Mesendoderm (in vitro differentiated cells): ENCODE measurements at regions not wholly inside any gene's neighbourhood (a gene's known extent, or its start where the extent isn't known, plus 50 kb on each side); places are given as distances from the start of the nearest gene placed in this dataset.
A peak's percentile ranks its signal among the peaks of the same experiment; 100 is the strongest.

Source experiments
- DNase-seq: peaks from one replicate; pipeline ENCODE4 v3.0.0; 2013
- H2AK5ac ChIP-seq: 2 replicates; pipeline ENCODE4 v1.6.1; 2013; ENCODE audit warnings: low read length, inconsistent platforms
- H2BK120ac ChIP-seq: 2 replicates; pipeline ENCODE4 v1.6.1; 2013; ENCODE audit warnings: low read depth, mild to moderate bottlenecking, low read length, moderate library complexity, mixed read lengths
- H2BK15ac ChIP-seq: replicated peaks from 2 replicates; pipeline ENCODE4 v1.6.1; 2013; ENCODE audit warnings: low read depth, mild to moderate bottlenecking, moderate library complexity
- H2BK5ac ChIP-seq: 2 replicates; pipeline ENCODE4 v1.6.1; 2013; ENCODE audit warnings: low read length, inconsistent platforms
- H3K18ac ChIP-seq: 2 replicates; pipeline ENCODE4 v1.6.1; 2013; ENCODE audit warnings: mild to moderate bottlenecking, low read length, mixed read lengths
- H3K23ac ChIP-seq: one replicate; pipeline ENCODE4 v1.6.1; 2013; ENCODE audit warnings: low read length
- H3K27ac ChIP-seq: 2 replicates; pipeline ENCODE4 v1.5.1; 2013; ENCODE audit warnings: low read depth, mild to moderate bottlenecking, inconsistent platforms, low read length, moderate library complexity
- H3K27me3 ChIP-seq: 2 replicates; pipeline ENCODE4 v1.6.1; 2013; ENCODE audit warnings: low read length, control low read depth, mild to moderate bottlenecking, inconsistent platforms; ENCODE audit not compliant: insufficient read depth, poor library complexity
- H3K36me3 ChIP-seq: 2 replicates; pipeline ENCODE4 v1.6.1; 2013; ENCODE audit warnings: low read length, inconsistent platforms; ENCODE audit not compliant: control insufficient read depth, insufficient read depth
- H3K4ac ChIP-seq: one replicate; pipeline ENCODE4 v1.6.1; 2013; ENCODE audit warnings: low read depth, mild to moderate bottlenecking, low read length, moderate library complexity
- H3K4me1 ChIP-seq: 2 replicates; pipeline ENCODE4 v1.6.1; 2013; ENCODE audit warnings: low read depth, low read length, inconsistent platforms; ENCODE audit not compliant: control insufficient read depth
- H3K4me2 ChIP-seq: 2 replicates; pipeline ENCODE4 v1.6.1; 2013; ENCODE audit warnings: low read length
- H3K4me3 ChIP-seq: 2 replicates; pipeline ENCODE4 v1.5.1; 2013; ENCODE audit warnings: mild to moderate bottlenecking, low read length
- H3K56ac ChIP-seq: one replicate; pipeline ENCODE4 v1.6.1; 2013; ENCODE audit warnings: low read length
- H3K79me1 ChIP-seq: 2 replicates; pipeline ENCODE4 v1.6.1; 2013; ENCODE audit warnings: low read length, inconsistent platforms
- H3K79me2 ChIP-seq: 2 replicates; pipeline ENCODE4 v1.6.1; 2013; ENCODE audit warnings: mild to moderate bottlenecking, low read length; ENCODE audit not compliant: control insufficient read depth, insufficient read depth
- H3K9ac ChIP-seq: 2 replicates; pipeline ENCODE4 v1.6.1; 2013; ENCODE audit warnings: low read length, inconsistent platforms
- H4K5ac ChIP-seq: one replicate; pipeline ENCODE4 v1.6.1; 2013; ENCODE audit warnings: low read length
- H4K8ac ChIP-seq: one replicate; pipeline ENCODE4 v1.6.1; 2013; ENCODE audit warnings: low read depth, mild to moderate bottlenecking, control low read depth, low read length, moderate library complexity
- WGBS: extraction: QIAGEN DNeasy Blood & Tissue Kit; methylation state at CpG from one replicate; pipeline ENCODE4 v1.1.7; 2013; ENCODE audit warnings: low lambda C conversion rate, missing lambda C conversion rate; ENCODE audit not compliant: insufficient coverage; ENCODE audit errors: extremely low coverage; 5-methylcytosine and 5-hydroxymethylcytosine counted together

DNA sequence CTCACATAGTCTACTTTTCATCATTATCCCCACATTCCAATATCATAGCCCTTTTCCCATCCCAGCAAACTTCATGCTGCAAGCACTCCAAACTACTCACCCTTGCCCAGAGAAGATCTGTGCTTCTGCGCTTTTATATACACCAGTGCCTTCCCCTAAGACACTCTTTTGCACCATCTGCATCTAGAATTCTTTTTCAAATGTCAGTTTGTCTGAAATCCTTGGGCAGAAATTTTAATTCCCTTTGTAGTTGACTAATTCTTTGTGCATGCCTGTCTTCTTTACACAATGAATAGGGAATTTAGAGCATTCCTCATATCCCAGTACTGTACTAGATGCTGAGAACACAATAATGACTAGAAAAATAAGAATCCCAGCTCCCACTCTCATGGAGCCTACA, 298.9 kb downstream of the KCNN2 start:
- Histone ChIP-seq H3K27me3 (no peaks in the 10 kb centered on the region), H2AK5ac (no peak overlapping the region), H3K18ac (no peak overlapping the region), H2BK15ac (no peak overlapping the region), H4K5ac (no peak overlapping the region), H3K27ac (no peak overlapping the region), H3K23ac (no peak overlapping the region), H3K79me2 (no peaks in the 10 kb centered on the region), H3K4me2 (no peak overlapping the region), H2BK120ac (no peak overlapping the region), H3K4me3 (no peak overlapping the region), H3K9ac (no peak overlapping the region), H3K4me1 (no peaks in the 10 kb centered on the region), H3K36me3 (no peaks in the 10 kb centered on the region), H3K79me1 (no peaks in the 10 kb centered on the region), H3K4ac (no peak overlapping the region), H2BK5ac (no peak overlapping the region), H3K56ac (no peak overlapping the region), H4K8ac (no peak overlapping the region)
- WGBS, result no CpG with 5 or more reads among the region's 1 CpG
- DNase-seq, result no peak

DNA sequence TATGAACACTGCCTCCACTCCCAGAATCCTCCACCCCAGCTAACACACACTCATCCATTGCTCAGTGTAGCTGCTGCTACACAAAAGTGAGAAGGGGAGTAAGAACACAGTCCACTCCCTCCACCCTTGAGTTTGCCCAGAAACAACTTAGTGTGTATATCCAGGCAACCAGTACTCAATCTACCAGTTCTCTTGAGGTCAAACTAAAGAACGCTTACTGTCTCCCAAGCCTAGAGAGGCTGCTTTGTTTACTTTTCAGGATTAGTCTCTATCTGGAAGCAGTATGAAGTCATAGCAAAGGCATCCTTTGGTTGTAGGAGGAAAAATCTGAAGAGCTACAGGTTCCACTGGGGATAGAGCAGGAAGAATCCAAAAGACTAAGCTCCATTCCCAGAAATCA, 296.3 kb downstream of the KCNN2 start:
- Histone ChIP-seq H3K27me3 (no peaks in the 10 kb centered on the region), H3K56ac (no peak overlapping the region), H3K9ac (no peak overlapping the region), H3K4me3 (no peak overlapping the region), H3K79me2 (no peaks in the 10 kb centered on the region), H3K4me1 (no peaks in the 10 kb centered on the region), H4K8ac (no peak overlapping the region), H2AK5ac (no peak overlapping the region), H3K4ac (no peak overlapping the region), H2BK5ac (no peak overlapping the region), H2BK15ac (no peak overlapping the region), H3K36me3 (no peaks in the 10 kb centered on the region), H3K79me1 (no peaks in the 10 kb centered on the region), H2BK120ac (no peak overlapping the region), H3K4me2 (no peak overlapping the region), H3K18ac (no peak overlapping the region), H4K5ac (no peak overlapping the region), H3K27ac (no peak overlapping the region), H3K23ac (no peak overlapping the region)
- peak; percentile 64 for DNase-seq
- WGBS, result no CpG with 5 or more reads among the region's 1 CpG

DNA sequence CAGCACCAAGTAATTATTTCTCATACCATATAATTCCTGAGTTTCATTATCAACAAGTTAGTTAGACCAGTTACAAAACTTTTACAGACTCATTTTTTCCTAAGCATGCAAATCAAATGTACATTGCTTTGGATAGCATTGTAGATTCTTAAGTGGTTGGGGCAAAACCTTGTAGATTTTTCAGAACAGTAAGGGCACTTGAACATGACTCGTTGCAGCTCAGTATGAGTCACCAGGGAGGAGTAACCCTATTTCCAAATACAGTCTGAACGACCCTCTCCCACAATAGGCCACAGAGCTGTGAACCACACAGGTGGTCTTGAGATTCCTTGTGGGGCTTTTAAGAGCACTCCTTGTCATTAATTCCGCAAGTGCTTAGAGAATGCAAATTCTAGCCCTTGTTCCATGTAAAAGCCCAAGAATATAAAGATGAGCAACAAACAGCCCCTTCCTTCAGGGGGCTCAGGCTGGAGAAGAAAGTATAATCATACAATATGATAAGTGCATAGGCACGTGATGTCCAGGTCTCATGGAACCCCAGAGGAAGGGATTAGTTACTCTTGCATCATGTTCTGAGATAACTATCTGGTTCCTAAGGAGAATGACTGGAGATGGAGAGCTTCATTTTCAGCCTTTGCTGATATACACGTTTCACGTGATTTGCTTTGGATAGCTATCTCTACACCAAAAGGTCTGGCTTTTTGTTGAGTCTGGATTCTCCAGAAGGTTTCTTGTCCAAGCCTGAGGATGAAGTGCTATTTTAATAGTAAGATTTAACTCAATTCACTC, 295.7 kb downstream of the KCNN2 start:
- Histone ChIP-seq H3K27me3 (no peaks in the 10 kb centered on the region), H3K27ac (no peak overlapping the region), H3K4me3 (no peak overlapping the region), H2AK5ac (no peak overlapping the region), H3K4me2 (no peak overlapping the region), H4K8ac (no peak overlapping the region), H3K23ac (no peak overlapping the region), H3K79me2 (no peaks in the 10 kb centered on the region), H3K4ac (no peak overlapping the region), H3K9ac (no peak overlapping the region), H3K4me1 (no peaks in the 10 kb centered on the region), H4K5ac (no peak overlapping the region), H3K79me1 (no peaks in the 10 kb centered on the region), H3K56ac (no peak overlapping the region), H3K18ac (no peak overlapping the region), H2BK15ac (no peak overlapping the region), H2BK120ac (no peak overlapping the region), H3K36me3 (no peaks in the 10 kb centered on the region), H2BK5ac (no peak overlapping the region)
- WGBS, result no CpG with 5 or more reads among the region's 6 CpGs
- peak; percentile 25 for DNase-seq

DNA sequence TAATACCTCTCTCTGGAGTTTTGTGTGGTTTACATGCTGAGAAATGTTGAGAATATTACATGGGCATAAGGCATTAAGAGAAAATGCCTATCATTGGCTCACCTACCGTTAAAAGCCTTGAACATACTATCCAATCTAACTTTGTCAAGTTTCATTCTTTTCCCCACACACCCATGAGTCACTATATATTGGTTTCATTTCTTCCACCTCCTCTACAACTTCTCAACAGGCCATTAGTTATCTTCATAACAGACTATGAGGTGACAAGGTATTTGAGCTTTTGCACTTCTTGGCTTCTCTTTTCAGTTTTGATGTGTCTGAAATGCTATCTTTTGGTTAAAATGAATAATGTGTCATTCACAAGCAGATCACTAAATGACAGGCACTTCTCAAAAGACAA, 288.0 kb downstream of the KCNN2 start:
- no peaks in the 10 kb centered on the region for H3K79me2 ChIP-seq
- H4K5ac ChIP-seq, result no peak overlapping the region
- H2BK5ac ChIP-seq, result no peak overlapping the region
- no peak overlapping the region for H2BK120ac ChIP-seq
- no peak overlapping the region for H2AK5ac ChIP-seq
- no peak overlapping the region for H3K4me2 ChIP-seq
- H3K79me1 ChIP-seq, result no peaks in the 10 kb centered on the region
- no peak overlapping the region for H3K23ac ChIP-seq
- H3K4me1 ChIP-seq, result no peaks in the 10 kb centered on the region
- no peak overlapping the region for H3K18ac ChIP-seq
- H4K8ac ChIP-seq, result no peak overlapping the region
- no peak overlapping the region for H2BK15ac ChIP-seq
- no peak overlapping the region for H3K27ac ChIP-seq
- no peak overlapping the region for H3K9ac ChIP-seq
- no peak overlapping the region for H3K4ac ChIP-seq
- H3K4me3 ChIP-seq, result no peak overlapping the region
- no peaks in the 10 kb centered on the region for H3K36me3 ChIP-seq
- no peak for DNase-seq
- H3K27me3 ChIP-seq, result no peaks in the 10 kb centered on the region
- WGBS, result no CpG with 5 or more reads among the region's 1 CpG
- no peak overlapping the region for H3K56ac ChIP-seq

DNA sequence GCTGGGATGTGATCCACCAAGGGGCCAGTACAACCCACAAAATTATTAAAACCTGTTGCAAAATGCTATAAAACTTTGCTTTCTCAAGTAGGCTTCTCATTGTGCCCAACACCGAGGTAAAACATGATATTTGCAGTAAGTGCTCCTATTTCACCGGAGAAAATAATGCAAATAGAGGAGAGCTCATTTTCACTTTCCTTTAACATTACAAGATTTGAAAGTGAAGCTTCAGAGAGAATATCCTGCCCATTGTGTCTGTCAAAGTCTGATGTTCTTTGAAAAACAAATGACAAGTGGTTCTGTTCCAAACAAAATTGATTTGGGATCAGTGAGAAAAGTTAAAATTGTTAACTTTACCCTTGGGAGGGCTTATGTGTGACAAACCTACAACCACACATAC, 287.1 kb downstream of the KCNN2 start:
- Histone ChIP-seq H3K9ac (no peak overlapping the region), H3K4me3 (no peak overlapping the region), H2AK5ac (no peak overlapping the region), H3K4me2 (no peak overlapping the region), H3K4ac (no peak overlapping the region), H2BK120ac (no peak overlapping the region), H3K79me2 (no peaks in the 10 kb centered on the region), H3K27me3 (no peaks in the 10 kb centered on the region), H2BK15ac (no peak overlapping the region), H3K23ac (no peak overlapping the region), H3K27ac (no peak overlapping the region), H3K4me1 (no peaks in the 10 kb centered on the region), H3K18ac (no peak overlapping the region), H2BK5ac (no peak overlapping the region), H3K79me1 (no peaks in the 10 kb centered on the region), H4K5ac (no peak overlapping the region), H3K56ac (no peak overlapping the region), H3K36me3 (no peaks in the 10 kb centered on the region), H4K8ac (no peak overlapping the region)
- no peak for DNase-seq
- no CpG with 5 or more reads among the region's 2 CpGs for WGBS

DNA sequence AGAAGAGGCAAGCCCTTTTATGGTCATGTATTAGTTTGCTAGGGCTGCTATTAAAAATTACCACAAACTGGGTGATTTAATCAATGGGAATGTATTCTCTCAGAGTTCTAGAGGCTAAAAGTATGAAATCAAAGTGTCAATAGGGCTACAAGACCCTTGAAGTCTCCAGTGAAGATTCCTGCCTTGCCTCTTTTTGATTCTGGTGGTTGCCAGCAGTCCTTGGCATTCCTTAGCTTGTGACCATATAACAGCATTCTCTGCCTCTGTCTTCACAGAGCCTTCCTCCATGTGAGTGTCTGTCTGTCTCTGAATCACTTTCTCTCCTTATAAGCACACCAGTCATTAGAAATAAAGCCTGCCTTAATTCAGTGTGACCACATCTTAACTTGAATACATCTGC, 282.7 kb downstream of the KCNN2 start:
- Histone ChIP-seq H3K79me2 (no peaks in the 10 kb centered on the region), H2BK120ac (no peak overlapping the region), H4K8ac (no peak overlapping the region), H2BK15ac (no peak overlapping the region), H3K79me1 (no peaks in the 10 kb centered on the region), H3K18ac (no peak overlapping the region), H3K36me3 (no peaks in the 10 kb centered on the region), H2BK5ac (no peak overlapping the region), H4K5ac (no peak overlapping the region), H3K9ac (no peak overlapping the region), H3K4me3 (no peak overlapping the region), H3K4me2 (no peak overlapping the region), H3K56ac (no peak overlapping the region), H3K27me3 (no peaks in the 10 kb centered on the region), H3K23ac (no peak overlapping the region), H3K4me1 (no peaks in the 10 kb centered on the region), H3K27ac (no peak overlapping the region), H2AK5ac (no peak overlapping the region), H3K4ac (no peak overlapping the region)
- DNase-seq, result no peak
